GM19455 (cell line): ENCODE measurements at regions not wholly inside any gene's neighbourhood (a gene's known extent, or its start where the extent isn't known, plus 50 kb on each side); places are given as distances from the start of the nearest gene placed in this dataset.
"Not testable (repeated sequence)": the region's sequence is repeated elsewhere in the genome, so short reads cannot be mapped to it uniquely, and the experiment has no call there.

Experiments used
- ATAC-seq: cut with Tn5 transposase; IDR thresholded peaks from one replicate; pipeline ENCODE4 v1.9.1; 2021; ENCODE audit not compliant: unreplicated experiment

DNA sequence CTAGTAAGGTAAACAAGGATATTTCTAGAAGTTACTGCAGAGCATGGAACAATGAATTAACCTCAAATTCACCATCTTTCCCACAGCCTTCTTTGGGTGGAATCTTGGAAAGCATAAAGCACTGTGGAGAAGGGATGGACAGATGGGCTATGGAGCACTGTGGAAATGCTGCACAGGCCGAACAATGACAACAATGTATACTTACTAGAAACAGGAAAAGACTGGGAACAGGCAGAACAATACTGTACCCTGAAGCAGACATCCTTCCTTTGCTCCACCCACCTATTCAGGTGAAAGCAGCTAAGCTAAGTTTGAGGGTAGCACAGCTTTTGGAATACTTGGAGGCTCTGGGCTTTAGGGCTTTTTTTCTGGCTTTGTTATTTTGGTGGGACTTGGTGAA lies 250.6 kb upstream of the KLF8 start:
- no peak for ATAC-seq

DNA sequence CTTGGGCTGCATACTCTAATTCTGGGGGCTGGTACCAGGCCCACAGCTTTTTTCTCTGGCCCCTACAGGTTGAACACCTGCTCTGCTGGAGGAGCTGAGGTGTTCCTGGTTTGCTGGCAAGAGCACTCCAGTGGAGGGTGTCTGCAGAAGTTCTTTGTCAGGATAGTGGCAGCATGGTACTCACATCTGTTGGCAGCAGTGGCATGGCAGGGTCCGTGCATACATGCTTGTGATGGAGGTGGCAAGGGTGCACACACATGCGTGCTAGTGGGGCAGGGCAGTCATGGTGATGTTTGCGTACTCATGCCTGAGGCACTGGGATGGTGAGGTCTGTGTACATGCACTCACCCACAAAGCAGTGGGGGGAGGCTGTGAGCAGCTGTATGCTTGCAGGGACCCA lies 235.5 kb upstream of the KLF8 start:
- ATAC-seq, result no peak

DNA sequence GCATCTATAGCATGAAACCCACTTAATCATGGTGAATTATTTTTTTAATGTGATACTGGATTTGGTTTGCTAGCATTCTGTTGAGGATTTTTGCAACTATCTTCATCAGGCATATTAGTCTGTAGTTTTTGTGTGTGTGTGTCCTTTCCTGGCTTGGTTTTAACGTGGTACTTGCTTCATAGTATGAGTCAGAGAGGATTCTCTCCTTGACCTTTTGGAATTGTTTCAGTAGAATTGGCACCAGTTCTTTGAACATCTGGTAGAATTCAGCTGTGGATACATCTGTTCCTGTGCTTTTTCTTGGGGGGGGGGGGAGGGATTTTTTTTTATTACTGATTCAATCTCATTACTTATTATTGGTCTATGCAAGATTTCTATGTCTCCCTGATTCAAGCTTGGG lies 232.0 kb upstream of the KLF8 start:
- ATAC-seq, result no peak

DNA sequence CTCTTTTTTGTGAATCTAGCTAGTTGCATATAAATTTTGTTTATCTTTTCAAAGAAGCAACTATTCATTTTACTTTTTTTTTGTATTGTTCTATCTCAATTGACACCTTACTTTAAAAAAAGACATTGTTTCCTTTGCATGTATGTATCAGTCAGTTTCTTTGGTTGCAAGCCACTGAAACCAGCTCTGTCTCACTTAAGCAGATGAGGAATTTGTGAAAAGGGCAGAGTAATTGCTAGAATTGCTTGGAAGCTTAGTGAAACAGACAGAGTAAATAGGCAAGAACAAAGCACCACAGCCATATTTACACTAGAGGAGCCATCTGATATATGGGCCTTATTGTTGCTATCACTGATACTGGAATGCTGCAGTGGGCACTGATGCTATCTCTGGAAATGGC lies 231.4 kb upstream of the KLF8 start:
- no peak for ATAC-seq

DNA sequence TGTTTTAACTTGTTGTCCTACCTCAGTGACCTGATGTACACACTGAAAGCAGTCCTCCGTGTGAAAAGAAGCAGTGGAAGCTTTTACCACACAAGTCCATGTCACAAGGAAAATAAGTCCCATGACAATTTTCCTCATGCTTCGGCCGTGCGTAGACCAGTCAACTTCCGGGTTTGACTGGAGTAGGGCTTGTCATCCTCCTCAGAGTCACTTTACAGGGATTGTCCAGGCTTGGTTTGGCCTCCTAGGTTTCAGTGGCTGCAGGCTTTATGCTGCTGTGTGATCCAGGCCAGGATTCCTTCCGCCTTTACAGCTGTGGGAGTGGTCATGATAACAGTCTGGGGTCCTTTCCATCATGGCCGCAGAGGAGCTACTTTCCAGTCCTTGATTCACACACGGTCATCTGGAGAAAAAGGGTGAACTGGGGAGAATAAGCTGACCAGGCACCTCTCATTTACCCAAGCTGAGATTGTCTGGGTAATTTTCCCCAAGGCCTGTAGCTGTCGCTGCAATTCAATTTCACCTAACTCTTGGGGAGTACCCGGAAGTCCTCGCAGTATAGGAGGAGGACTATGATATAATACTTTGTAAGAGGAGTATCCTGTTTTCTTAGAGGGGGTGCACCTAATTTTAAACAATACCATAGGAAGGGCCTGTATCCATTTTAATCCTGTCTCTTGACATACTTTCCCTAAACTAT lies 206.1 kb upstream of the KLF8 start:
- no peak for ATAC-seq

DNA sequence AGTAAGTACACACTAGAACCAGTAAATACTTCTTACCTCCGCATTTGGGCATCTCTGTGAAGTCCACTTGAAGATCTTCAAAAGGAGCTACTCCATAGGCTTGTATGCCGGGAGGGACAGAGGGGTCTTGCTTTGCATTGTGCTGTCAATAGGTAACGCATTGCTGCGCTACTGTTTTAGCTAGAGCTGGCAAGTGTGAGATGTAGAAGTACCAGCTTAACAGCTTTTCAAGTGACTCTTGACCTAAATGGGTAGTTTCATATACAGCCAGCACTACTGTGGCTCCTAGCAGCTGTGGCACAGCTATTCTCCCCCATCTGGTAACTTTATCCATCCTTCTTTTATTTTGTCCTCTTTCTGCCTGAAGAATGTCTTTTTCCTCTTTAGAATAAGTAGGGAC lies 205.3 kb upstream of the KLF8 start:
- ATAC-seq, result no peak

DNA sequence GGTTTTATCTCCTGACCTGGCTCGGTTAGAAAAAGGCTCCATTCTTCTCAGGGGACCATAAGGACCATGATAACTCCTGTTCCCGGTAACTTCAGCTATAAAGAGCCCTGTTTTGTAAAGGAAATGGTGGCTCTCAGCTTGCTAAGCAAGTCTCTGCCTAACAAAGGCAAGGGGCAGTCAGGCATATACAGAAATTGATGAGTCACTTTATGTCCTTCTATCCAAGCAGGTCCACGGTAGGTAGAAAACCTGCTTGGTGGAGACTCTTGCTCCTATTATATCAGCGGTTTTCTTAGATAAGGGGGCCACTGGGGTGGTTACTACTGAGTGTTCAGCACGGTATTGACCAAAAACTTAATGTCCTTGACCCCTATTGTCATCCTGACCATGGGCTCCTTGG lies 203.0 kb upstream of the KLF8 start:
- ATAC-seq, result no peak

DNA sequence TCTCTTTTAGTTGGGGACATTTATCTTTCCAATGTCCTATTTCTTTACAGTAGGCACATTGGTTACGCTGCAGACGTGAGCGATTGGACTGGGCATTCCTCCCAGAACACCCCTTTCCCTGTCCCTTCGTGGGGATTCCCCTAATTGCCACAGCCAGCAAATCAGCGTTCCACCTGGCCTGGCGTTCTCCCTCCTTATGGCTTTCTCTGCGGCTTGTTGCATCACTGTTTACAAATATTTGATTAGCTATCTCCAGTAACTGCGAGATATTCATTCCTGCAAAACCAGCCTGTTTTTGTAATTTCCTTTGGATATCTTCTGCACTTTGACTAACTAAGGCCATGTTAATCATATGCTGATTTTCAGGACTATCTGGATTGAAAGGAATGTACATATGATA lies 202.5 kb upstream of the KLF8 start:
- no peak for ATAC-seq

DNA sequence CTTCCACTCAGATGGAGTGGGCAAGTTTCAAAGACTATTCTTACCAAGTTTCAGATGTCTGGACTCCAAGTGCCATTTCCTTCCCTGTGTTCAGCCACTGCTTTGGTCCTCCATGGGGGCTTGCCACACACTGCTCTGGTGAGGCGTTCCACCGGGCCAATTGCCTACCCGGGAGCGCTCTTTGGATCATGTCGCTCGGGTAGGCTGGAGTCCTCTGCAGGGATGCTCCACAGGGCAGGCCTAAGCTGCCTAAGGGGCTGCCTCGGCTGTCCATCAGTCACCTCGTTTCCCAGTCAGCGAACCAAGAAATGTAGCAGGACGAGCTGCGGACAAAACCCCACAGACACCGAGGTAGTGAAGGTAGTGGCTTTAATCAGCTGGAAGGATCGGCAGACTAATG lies 200.7 kb upstream of the KLF8 start:
- no peak for ATAC-seq

DNA sequence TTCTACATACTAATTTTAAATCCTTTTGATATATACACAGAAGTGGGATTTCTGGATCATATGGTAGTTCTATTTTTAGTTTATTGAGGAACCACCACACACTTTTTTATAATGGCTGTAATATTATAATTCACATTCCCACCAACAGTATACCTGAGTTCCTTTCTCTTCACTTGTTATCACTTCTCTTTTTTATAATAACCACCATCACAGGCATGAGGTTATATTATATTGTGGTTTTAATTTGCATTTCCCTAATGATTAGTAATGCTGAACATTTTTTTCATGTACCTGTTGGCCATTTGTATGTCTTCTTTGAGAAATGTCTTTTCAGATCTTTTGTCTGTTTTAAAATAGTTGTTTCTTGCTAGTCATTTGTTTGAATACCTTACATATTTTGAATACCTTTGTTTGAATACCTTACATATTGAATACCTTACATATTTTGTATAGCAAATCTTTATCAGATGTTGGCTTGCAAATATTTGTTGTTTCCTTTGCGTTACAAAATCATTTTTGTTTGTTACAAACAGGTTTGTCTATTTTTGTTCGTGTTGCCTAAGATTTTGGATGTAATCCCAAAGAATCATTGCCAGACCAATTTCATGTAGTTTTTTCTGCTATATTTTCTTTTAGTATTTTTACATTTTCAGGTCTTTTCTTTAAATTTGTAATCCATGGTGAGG lies 198.5 kb upstream of the KLF8 start:
- no peak for ATAC-seq

DNA sequence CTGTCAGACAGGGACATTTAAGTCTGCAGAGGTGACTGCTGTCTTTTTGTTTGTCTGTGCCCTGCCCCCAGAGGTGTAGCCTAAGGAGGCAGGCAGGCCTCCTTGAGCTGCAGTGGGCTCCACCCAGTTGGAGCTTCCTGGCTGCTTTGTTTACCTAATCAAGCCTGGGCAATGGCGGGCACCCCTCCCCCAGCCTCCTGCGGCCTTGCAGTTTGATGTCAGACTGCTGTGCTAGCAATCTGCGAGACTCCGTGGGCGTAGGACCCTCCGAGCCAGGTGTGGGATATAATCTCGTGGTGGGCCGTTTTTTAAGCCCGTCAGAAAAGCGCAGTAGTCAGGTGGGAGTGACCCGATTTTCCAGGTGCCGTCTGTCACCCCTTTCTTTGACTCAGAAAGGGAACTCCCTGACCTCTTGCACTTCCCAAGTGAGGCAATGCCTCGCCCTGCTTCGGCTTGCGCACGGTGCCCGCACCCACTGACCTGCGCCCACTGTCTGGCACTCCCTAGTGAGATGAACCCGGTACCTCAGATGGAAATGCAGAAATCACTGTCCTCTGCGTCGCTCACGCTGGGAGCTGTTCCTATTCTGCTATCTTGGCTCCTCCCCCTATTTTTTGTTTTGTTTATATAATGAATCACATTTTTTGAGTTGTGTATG lies 179.4 kb upstream of the KLF8 start:
- not testable (repeated sequence) for ATAC-seq

DNA sequence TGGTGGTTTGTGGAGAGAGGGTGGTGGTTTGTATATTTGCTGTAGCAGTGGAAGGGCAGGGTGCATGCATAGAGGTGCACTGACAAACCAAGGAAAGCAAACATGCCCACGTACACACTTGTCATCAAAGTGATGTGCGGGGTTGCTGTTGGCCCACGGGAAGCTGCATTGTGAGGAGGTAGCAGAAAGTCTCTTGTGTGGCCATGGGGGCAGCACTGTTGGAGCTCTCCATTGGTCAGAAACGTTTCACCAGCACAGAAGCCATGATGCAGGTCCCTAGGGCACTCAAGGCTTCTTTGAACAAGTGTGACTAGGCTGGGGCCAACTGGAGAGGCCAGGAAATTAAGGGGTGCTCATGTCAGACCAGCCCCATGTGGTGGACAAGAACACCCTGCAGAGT lies 174.8 kb upstream of the KLF8 start:
- ATAC-seq, result no peak

DNA sequence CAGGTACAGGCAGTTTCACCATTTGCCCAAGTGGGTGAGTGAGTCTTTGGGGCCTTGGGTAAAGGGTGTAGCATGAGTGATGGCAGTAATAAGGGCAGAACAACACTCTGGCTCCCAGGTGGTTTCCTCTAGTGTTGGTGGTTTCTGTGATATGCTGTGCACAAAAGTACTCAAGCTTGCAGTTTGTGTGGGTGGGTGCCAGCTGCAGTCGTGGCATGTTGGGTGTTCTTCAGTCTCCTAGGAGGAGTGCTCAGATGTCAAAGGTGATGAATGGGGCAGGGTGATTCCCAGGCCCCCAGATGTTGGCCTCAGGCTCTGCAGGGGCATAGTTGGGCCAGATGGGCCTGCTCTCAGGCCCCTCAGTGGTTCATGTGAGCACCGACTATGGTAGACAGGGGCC lies 166.1 kb upstream of the KLF8 start:
- peak; percentile 72 for ATAC-seq

DNA sequence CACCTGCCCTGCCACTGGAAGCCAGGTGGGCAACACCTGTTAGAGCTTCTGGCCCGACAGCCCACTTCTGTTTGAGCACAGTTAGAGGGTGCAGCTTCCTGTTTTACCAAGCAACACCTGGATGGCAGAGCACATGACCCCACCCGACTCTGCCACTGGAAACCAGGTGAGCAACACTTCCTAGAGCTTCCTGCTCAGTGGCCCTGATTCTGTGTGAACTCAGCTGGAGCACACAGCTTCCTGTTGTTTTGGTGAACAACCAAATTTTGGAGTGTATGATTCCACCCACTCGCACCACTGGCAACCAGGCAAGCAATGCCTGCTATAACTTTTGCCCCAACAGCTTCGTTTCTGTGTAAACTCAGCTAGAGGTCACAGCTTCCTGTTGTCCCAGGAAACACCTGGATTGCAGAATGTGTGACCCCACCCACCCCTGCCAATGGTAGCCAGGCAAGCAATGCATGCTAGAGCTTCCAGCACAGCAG lies 163.8 kb upstream of the KLF8 start:
- no peak for ATAC-seq

DNA sequence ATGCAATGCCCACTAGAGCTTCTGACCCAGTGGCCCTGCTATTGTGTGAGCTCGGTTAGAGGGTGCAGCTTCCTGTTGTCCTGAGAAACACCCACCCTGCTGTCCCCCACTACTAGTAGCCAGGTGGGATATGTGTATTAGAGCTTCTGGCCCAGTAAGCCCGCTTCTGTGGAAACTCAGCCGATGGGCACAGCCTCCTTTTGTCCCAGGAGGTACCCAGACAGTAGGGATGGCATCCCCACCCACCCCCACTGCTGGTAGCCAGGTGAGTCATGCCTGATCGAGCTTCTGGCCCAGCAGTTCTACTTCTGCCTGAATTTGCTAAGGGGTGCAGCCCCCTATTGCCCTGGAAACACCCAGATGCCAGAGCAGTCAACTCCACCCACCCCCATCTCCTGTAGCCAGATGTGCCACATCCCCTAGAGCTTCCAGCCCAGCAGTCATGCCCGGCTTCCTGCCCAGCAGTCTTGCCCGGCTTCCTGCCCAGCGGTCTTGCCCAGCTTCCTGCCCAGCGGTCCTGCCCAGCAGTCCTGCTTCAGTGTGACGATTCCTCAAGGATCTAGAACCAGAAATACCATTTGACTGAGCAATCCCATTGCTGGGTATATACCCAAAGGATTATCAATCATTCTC lies 162.7 kb upstream of the KLF8 start:
- ATAC-seq, result no peak

DNA sequence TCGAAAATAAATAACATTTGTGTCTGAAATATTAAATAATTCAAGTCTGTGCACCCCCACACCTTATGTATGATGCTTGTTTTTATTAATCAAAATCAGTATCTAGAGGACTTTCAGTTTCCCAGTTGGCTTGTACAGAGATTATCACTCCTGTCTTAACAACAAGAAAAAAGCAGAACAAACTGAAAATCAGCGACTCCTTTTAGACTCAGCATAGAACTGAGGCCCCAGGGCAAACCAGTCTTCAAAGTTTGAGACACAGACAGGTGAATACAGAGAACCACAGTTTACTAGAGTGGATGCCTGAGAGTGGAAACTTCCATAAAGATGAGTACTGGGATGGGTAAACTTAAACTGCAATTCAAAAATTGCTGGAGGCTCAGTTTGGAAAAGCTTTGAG lies 142.8 kb upstream of the KLF8 start:
- ATAC-seq, result no peak

DNA sequence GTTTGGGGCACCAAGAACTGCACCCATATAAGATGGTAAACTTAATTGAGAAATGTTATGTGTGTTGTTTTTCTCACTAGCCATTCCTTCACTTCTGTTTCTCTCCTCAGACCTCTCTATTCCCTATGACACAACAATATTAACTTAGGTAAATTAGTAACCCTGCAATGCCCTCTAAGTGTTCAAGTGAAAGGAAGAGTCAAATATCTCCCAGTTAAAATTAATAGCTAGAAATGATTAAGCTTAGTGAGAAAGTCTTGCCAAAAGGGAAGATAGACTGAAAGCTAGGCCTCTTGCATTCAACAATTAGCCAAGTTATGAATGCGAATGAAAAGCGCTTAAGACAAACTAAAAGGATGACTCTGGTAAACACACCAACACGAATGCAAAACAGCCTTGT lies 132.9 kb upstream of the KLF8 start:
- no peak for ATAC-seq

DNA sequence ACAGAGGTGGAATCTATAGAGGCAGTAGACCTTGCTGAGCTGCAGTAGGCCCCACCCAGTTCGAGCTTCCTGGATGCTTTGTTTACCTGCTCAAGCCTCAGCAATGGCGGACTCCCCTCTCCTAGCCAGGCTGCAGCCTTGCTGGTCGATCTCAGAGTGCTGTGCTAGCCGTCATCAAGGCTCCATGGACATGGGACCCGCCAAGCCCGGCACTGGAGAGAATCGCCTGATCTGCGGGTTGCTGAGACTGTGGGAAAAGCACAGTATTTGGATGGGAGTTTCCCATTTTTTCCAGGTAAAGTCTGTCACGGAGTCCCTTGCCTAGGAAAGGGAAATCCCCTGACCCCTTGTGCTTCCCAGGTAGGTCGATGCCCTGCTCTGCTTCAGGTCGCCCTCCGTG lies 124.8 kb upstream of the KLF8 start:
- no peak for ATAC-seq

DNA sequence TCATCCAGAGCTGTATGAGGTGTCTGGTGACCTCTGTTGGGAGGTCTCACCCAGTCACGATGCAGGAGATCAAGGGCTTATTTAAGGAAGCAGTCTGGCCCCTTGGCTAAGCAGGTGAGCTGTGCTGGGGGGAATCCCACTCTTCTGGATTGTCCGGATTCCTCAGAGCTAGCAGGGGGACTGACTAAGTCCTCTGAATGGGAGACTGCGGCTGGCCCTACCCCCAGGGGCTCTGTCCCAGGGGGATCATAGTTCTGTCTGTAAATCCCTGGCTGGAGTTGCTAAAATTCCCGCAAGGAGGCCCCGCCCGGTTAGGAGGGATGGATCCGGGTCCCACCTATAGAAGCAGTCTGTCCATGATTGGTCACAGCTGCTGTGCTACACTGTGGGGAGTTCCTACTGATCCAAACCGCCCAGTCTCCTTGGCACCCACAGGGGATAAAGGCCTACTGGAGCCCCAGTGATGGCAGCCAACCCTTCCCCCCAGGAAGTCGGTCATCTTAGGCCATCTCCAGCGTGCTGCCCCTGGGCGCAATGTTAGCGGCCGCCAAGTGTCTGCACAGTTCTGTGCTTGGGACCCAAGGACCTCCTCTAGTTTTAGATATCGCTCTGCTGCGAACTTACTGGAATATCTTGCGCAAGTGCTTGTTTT lies 118.2 kb upstream of the KLF8 start:
- ATAC-seq, result no peak

DNA sequence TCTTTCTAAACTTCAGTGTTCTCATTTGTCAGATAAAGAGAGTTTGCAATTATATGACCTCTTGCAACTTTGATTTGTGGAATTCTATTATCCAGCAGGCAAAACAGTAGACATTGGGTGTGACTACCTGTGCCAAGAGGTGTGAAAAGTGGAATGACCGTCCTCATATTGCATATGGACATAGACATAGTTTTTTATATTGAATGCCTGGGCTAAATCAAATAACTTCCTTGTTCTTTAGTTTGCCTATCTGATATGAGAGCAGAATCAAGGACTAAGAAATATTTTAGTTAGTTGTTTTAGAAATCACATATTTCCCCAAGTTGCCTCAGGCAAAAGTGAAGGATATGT lies 117.7 kb upstream of the KLF8 start:
- no peak for ATAC-seq

DNA sequence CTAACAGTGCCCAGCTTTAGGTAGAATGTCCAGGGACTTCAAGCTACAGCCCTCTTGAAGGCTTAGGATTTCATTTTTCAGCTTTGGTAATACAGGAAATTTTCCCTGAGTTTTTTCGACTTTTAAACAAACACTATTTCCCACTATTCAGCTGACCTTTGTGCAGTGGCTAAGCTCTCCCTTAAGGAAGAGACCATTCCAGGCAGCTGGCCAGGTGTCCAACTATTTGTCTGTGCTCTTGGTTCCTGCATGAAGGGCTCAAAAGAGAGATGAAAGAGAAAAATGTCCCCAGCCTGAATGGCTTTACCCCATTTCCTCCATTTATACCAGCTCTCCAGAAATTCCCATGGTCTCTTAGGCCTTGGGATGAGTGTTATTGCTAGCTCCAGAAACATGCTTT lies 111.9 kb upstream of the KLF8 start:
- no peak for ATAC-seq
